GDM1 (cell line): ENCODE measurements at regions not wholly inside any gene's neighbourhood (a gene's known extent, or its start where the extent isn't known, plus 50 kb on each side); places are given as distances from the start of the nearest gene placed in this dataset.

Source experiments
- DNase-seq: peaks from one replicate; lab custom pipeline; 2025; lab: John Stamatoyannopoulos, UW

- DNase-seq = no peak
These were observed 79.7 kb upstream of the ELOVL6 start for GRCh38 chr4:110278127-110278526.

- no peak for DNase-seq
These were observed 77.5 kb upstream of the ELOVL6 start for GRCh38 chr4:110275871-110276270.

GRCh38 chr4:110271986-110272385, 73.6 kb upstream of the ELOVL6 start:
- no peak for DNase-seq

- no peak for DNase-seq
These were observed 72.2 kb upstream of the ELOVL6 start for GRCh38 chr4:110270492-110271197.

GRCh38 chr4:110268790-110269189, 70.4 kb upstream of the ELOVL6 start:
- DNase-seq = no peak

- no peak for DNase-seq
These were observed 69.9 kb upstream of the ELOVL6 start for GRCh38 chr4:110268352-110268751.

GRCh38 chr4:110266136-110266535, 67.7 kb upstream of the ELOVL6 start:
- no peak for DNase-seq

DNA sequence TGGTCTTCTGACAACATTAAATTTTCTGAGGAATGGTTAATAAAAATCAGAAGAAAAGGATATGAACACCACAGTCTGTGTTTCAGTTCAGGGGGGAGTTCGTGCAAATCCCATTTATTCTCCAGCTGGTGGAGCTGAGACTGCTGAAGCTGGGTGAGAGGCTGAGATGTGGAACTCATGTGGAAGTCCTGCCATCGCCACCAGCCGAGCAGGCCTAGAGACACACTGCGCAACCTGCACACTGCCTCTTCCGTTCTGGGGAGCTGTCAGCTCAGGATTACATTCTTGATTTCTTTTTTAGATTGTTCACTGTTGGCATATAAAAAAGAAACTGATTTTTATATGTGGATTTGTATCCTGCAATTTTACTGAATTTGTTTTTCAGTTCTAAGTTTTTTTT, 66.6 kb upstream of the ELOVL6 start:
- DNase-seq = no peak

DNA sequence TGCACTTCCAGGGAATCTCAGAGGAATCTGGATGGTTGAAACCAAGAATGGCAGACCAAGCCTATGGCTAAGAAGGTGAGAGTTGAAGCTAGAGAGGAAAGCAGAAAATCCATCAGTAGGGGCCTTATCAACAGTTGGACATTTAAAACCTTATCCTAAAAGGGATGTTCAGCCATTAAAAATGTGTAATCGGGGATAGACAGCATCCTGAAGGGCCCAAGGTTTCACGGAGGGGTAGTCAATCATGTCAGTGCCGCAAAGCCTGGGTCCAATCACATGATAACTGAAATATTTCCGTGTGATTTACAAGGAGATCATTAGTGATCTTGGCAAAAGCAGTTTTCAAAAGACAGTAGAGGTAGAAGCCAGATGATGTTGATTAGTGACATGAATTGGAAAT, 61.9 kb upstream of the ELOVL6 start:
- DNase-seq = no peak

DNA sequence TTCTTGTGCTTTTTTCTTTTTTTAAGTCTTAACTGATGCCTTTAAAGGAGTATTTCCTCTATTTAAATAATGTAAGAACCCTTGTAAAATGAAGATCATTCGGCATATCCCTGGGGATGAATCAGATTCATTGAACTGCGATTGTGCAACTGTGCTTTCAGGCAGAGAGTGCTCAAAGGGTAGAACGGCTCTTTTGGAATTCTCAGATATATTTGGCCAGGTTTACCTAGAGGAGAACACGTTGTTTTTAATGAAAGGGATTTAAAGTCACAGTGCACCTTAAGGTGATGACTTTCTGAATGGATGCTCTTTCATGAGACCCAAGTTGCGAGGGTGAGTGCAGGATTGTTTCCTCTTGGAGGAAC, 51.6 kb upstream of the ELOVL6 start:
- no peak for DNase-seq

- DNase-seq = no peak
These were observed 50.4 kb upstream of the ELOVL6 start for GRCh38 chr4:110248831-110249253.
